ENCODE measurements at regions not wholly inside any gene's neighbourhood (a gene's known extent, or its start where the extent isn't known, plus 50 kb on each side); places are given as distances from the start of the nearest gene placed in this dataset.

- Mint-ChIP-seq H3K4me1 (no peaks in the 10 kb centered on the region), H3K9me3 (no peaks in the 10 kb centered on the region), H3K4me3 (no peak overlapping the region), H3K36me3 (no peaks in the 10 kb centered on the region), H3K27me3 (peaks cover 3 to 25% (median 14%) of the 10 kb centered on the region in 5 donors), H3K27ac (peak overlapping the region in 1 of 10 donors; percentile 50)
- DNase-seq (no peak), ATAC-seq (no peak)
- POLR2A ChIA-PET, result no interaction called here
These were observed 232.0 kb upstream of the GSE1 start for GRCh38 chr16:85380905-85381737.

GRCh38 chr16:85381738-85382592 lies 231.2 kb upstream of the GSE1 start:
- no peaks in the 10 kb centered on the region for H3K9me3 Mint-ChIP-seq
- H3K4me1 Mint-ChIP-seq, result no peaks in the 10 kb centered on the region
- DNase-seq, result no peak
- no peak overlapping the region for H3K27ac Mint-ChIP-seq
- peaks cover 3 to 25% (median 14%) of the 10 kb centered on the region in 5 donors for H3K27me3 Mint-ChIP-seq
- no peak overlapping the region for H3K4me3 Mint-ChIP-seq
- no peak for ATAC-seq
- POLR2A ChIA-PET, result no interaction called here
- H3K36me3 Mint-ChIP-seq, result no peaks in the 10 kb centered on the region

GRCh38 chr16:85382717-85383118 lies 230.4 kb upstream of the GSE1 start:
- POLR2A ChIA-PET, result no interaction called here
- no peak for ATAC-seq
- H3K36me3 Mint-ChIP-seq, result no peaks in the 10 kb centered on the region
- no peaks in the 10 kb centered on the region for H3K4me1 Mint-ChIP-seq
- H3K27me3 Mint-ChIP-seq, result peaks cover 5 to 32% (median 18%) of the 10 kb centered on the region in 5 donors
- no peak overlapping the region for H3K27ac Mint-ChIP-seq
- no peak for DNase-seq
- H3K9me3 Mint-ChIP-seq, result no peaks in the 10 kb centered on the region
- H3K4me3 Mint-ChIP-seq, result no peak overlapping the region

- H3K36me3 Mint-ChIP-seq, result no peaks in the 10 kb centered on the region
- POLR2A ChIA-PET, result no interaction called here
- no peaks in the 10 kb centered on the region for H3K4me1 Mint-ChIP-seq
- ATAC-seq (no peak), DNase-seq (no peak)
- peak overlapping the region in 1 of 10 donors; percentile 60 for H3K27ac Mint-ChIP-seq
- H3K4me3 Mint-ChIP-seq, result no peak overlapping the region
- H3K27me3 Mint-ChIP-seq, result peaks cover 4 to 27% (median 18%) of the 10 kb centered on the region in 5 donors
- no peaks in the 10 kb centered on the region for H3K9me3 Mint-ChIP-seq
These were observed 229.0 kb upstream of the GSE1 start for GRCh38 chr16:85383836-85384832.

- Mint-ChIP-seq H3K4me1 (no peaks in the 10 kb centered on the region), H3K27me3 (peaks cover 4 to 18% (median 12%) of the 10 kb centered on the region in 5 donors), H3K27ac (no peak overlapping the region), H3K4me3 (no peak overlapping the region), H3K36me3 (no peaks in the 10 kb centered on the region), H3K9me3 (no peaks in the 10 kb centered on the region)
- no peak for DNase-seq
- no peak for ATAC-seq
- POLR2A ChIA-PET, result no interaction called here
These were observed 228.2 kb upstream of the GSE1 start for GRCh38 chr16:85384833-85385462.

- no peak for ATAC-seq
- Mint-ChIP-seq H3K36me3 (no peaks in the 10 kb centered on the region), H3K4me3 (no peak overlapping the region), H3K9me3 (no peaks in the 10 kb centered on the region), H3K27ac (no peak overlapping the region), H3K4me1 (no peaks in the 10 kb centered on the region), H3K27me3 (peaks cover 4 to 18% (median 12%) of the 10 kb centered on the region in 5 donors)
- POLR2A ChIA-PET, result no interaction called here
- peak in 1 of 10 donors; percentile 37 for DNase-seq
These were observed 227.4 kb upstream of the GSE1 start for GRCh38 chr16:85385463-85386331.

GRCh38 chr16:85386467-85387170 lies 226.5 kb upstream of the GSE1 start:
- no peak overlapping the region for H3K27ac Mint-ChIP-seq
- POLR2A ChIA-PET, result no interaction called here
- no peaks in the 10 kb centered on the region for H3K4me1 Mint-ChIP-seq
- H3K27me3 Mint-ChIP-seq, result peaks cover 0 to 12% (median 9%) of the 10 kb centered on the region in 5 donors
- DNase-seq (peak in 1 of 10 donors; percentile 10), ATAC-seq (no peak)
- H3K9me3 Mint-ChIP-seq, result no peaks in the 10 kb centered on the region
- no peak overlapping the region for H3K4me3 Mint-ChIP-seq
- no peaks in the 10 kb centered on the region for H3K36me3 Mint-ChIP-seq

- H3K36me3 Mint-ChIP-seq, result no peaks in the 10 kb centered on the region
- ATAC-seq (no peak), DNase-seq (peak in 1 of 10 donors; percentile 55)
- POLR2A ChIA-PET, result no interaction called here
- H3K27ac Mint-ChIP-seq, result no peak overlapping the region
- no peak overlapping the region for H3K4me3 Mint-ChIP-seq
- peaks cover 0 to 11% (median 9%) of the 10 kb centered on the region in 5 donors for H3K27me3 Mint-ChIP-seq
- no peaks in the 10 kb centered on the region for H3K4me1 Mint-ChIP-seq
- H3K9me3 Mint-ChIP-seq, result no peaks in the 10 kb centered on the region
These were observed 226.0 kb upstream of the GSE1 start for GRCh38 chr16:85387171-85387507.

- POLR2A ChIA-PET, result no interaction called here
- Mint-ChIP-seq H3K4me3 (no peak overlapping the region), H3K4me1 (no peaks in the 10 kb centered on the region), H3K9me3 (no peaks in the 10 kb centered on the region), H3K36me3 (no peaks in the 10 kb centered on the region), H3K27me3 (peaks cover 0 to 11% (median 9%) of the 10 kb centered on the region in 5 donors), H3K27ac (peak overlapping the region in 1 of 10 donors; percentile 2)
- ATAC-seq (no peak), DNase-seq (no peak)
These were observed 225.3 kb upstream of the GSE1 start for GRCh38 chr16:85387731-85388295.

GRCh38 chr16:85389679-85390470 lies 223.2 kb upstream of the GSE1 start:
- Mint-ChIP-seq H3K9me3 (no peaks in the 10 kb centered on the region), H3K4me1 (no peaks in the 10 kb centered on the region), H3K4me3 (no peak overlapping the region), H3K36me3 (peaks cover 0 to under 1% (median 0%) of the 10 kb centered on the region in 3 donors), H3K27ac (peak overlapping the region in 1 of 10 donors; percentile 67), H3K27me3 (peaks cover 0 to 11% (median 9%) of the 10 kb centered on the region in 5 donors)
- ATAC-seq, result no peak
- DNase-seq, result peak in 1 of 10 donors; percentile 45
- POLR2A ChIA-PET, result no interaction called here
